SK-N-SH (cell line): ENCODE measurements at regions not wholly inside any gene's neighbourhood (a gene's known extent, or its start where the extent isn't known, plus 50 kb on each side); places are given as distances from the start of the nearest gene placed in this dataset.

Experiments
- CHD2 ChIP-seq: fragments of 150-350 bp; IDR thresholded peaks from 2 replicates; pipeline ENCODE4 v1.6.1; 2018; ENCODE audit warnings: low read length; ENCODE audit not compliant: partially characterized antibody
- CTCF ChIP-seq: fragments of 200-600 bp; sonication (generic); IDR thresholded peaks from 2 replicates; pipeline ENCODE4 v1.6.1; 2017; ENCODE audit warnings: antibody characterized with exemption, mild to moderate bottlenecking, moderate library complexity
- FOXM1 ChIP-seq: IDR thresholded peaks from 2 replicates; pipeline ENCODE4 v1.4.0; 2012; ENCODE audit warnings: low read depth, mild to moderate bottlenecking
- GABPA ChIP-seq: IDR thresholded peaks from 2 replicates; pipeline ENCODE4 v1.4.0; 2012; ENCODE audit warnings: low read depth, mild to moderate bottlenecking
- NFIC ChIP-seq: IDR thresholded peaks from 2 replicates; pipeline ENCODE4 v1.4.0; 2012; ENCODE audit warnings: borderline replicate concordance
- RXRA ChIP-seq: IDR thresholded peaks from 2 replicates; pipeline ENCODE4 v1.4.0; 2012; ENCODE audit warnings: low read depth, mild to moderate bottlenecking, borderline replicate concordance
- SIN3A ChIP-seq: IDR thresholded peaks from 2 replicates; pipeline ENCODE4 v1.6.1; 2012; ENCODE audit warnings: low read depth, mild to moderate bottlenecking, low read length, moderate library complexity, borderline replicate concordance
- USF1 ChIP-seq: IDR thresholded peaks from 2 replicates; pipeline ENCODE4 v1.4.0; 2012; ENCODE audit warnings: low read depth, borderline replicate concordance
- USF2 ChIP-seq: fragments of 150-350 bp; IDR thresholded peaks from 2 replicates; pipeline ENCODE4 v1.6.1; 2017; ENCODE audit warnings: antibody characterized with exemption, low read length, low read depth, borderline replicate concordance

- no peak for TF ChIP-seq CTCF
- TF ChIP-seq USF2, result no peak
- TF ChIP-seq GABPA, result no peak
- TF ChIP-seq USF1, result no peak
- no peak for TF ChIP-seq CHD2
- no peak for TF ChIP-seq SIN3A
- no peak for TF ChIP-seq FOXM1
- no peak for TF ChIP-seq NFIC
- TF ChIP-seq RXRA, result no peak
Observed at GRCh38 chr12:61553091-61553490, 707.1 kb upstream of the USP15 start.
